ENCODE measurements at regions not wholly inside any gene's neighbourhood (a gene's known extent, or its start where the extent isn't known, plus 50 kb on each side); places are given as distances from the start of the nearest gene placed in this dataset.

GRCh38 chr14:84458881-84459280, 1071.1 kb upstream of the FLRT2 start:
- Histone ChIP-seq H3K4me3 (no peak overlapping the region), H3K27ac (no peak overlapping the region), H3K27me3 (no peaks in the 10 kb centered on the region), H3K36me3 (no peaks in the 10 kb centered on the region), H3K4me1 (no peaks in the 10 kb centered on the region), H3K9me3 (no peaks in the 10 kb centered on the region), H3K9ac (ENCODE audit: low read depth in 2 of 2, low read length in 2 of 2) (no peak overlapping the region)
- TF ChIP-seq CTCF (IDR thresholded peaks at IDR 0.05), result no peak
- intact Hi-C loops (cut with DNase I), result no loop called here
- no peak for DNase-seq

GRCh38 chr14:84465880-84466279, 1064.1 kb upstream of the FLRT2 start:
- H3K4me1 ChIP-seq, result no peaks in the 10 kb centered on the region
- TF ChIP-seq CTCF (IDR thresholded peaks at IDR 0.05), result no peak
- H3K27ac ChIP-seq, result no peak overlapping the region
- no peak for DNase-seq
- no peaks in the 10 kb centered on the region for H3K27me3 ChIP-seq
- H3K9ac ChIP-seq (ENCODE audit: low read depth in 2 of 2, low read length in 2 of 2), result no peak overlapping the region
- H3K4me3 ChIP-seq, result no peak overlapping the region
- intact Hi-C loops (cut with DNase I), result no loop called here
- no peaks in the 10 kb centered on the region for H3K9me3 ChIP-seq
- H3K36me3 ChIP-seq, result no peaks in the 10 kb centered on the region

- H3K9me3 ChIP-seq, result no peaks in the 10 kb centered on the region
- H3K4me3 ChIP-seq, result no peak overlapping the region
- H3K36me3 ChIP-seq, result no peaks in the 10 kb centered on the region
- H3K27ac ChIP-seq, result no peak overlapping the region
- H3K9ac ChIP-seq (ENCODE audit: low read depth in 2 of 2, low read length in 2 of 2), result no peak overlapping the region
- TF ChIP-seq CTCF (IDR thresholded peaks at IDR 0.05), result no peak
- DNase-seq, result no peak
- no peaks in the 10 kb centered on the region for H3K27me3 ChIP-seq
- intact Hi-C loops (cut with DNase I), result no loop called here
- no peaks in the 10 kb centered on the region for H3K4me1 ChIP-seq
These were observed 1061.8 kb upstream of the FLRT2 start for GRCh38 chr14:84468153-84468552.

GRCh38 chr14:84477996-84478395, 1051.9 kb upstream of the FLRT2 start:
- H3K27me3 ChIP-seq, result no peaks in the 10 kb centered on the region
- H3K36me3 ChIP-seq, result no peaks in the 10 kb centered on the region
- TF ChIP-seq CTCF (IDR thresholded peaks at IDR 0.05), result no peak
- no peak overlapping the region for H3K4me3 ChIP-seq
- no peak overlapping the region for H3K9ac ChIP-seq (ENCODE audit: low read depth in 2 of 2, low read length in 2 of 2)
- intact Hi-C loops (cut with DNase I), result no loop called here
- no peak overlapping the region for H3K27ac ChIP-seq
- H3K4me1 ChIP-seq, result no peaks in the 10 kb centered on the region
- H3K9me3 ChIP-seq, result no peaks in the 10 kb centered on the region
- no peak for DNase-seq

- no peaks in the 10 kb centered on the region for H3K9me3 ChIP-seq
- no peak overlapping the region for H3K9ac ChIP-seq (ENCODE audit: low read depth in 2 of 2, low read length in 2 of 2)
- H3K27me3 ChIP-seq, result no peaks in the 10 kb centered on the region
- H3K4me1 ChIP-seq, result no peaks in the 10 kb centered on the region
- intact Hi-C loops (cut with DNase I), result no loop called here
- no peak overlapping the region for H3K4me3 ChIP-seq
- TF ChIP-seq CTCF (IDR thresholded peaks at IDR 0.05), result no peak
- no peak overlapping the region for H3K27ac ChIP-seq
- H3K36me3 ChIP-seq, result no peaks in the 10 kb centered on the region
- DNase-seq, result no peak
These were observed 1047.5 kb upstream of the FLRT2 start for GRCh38 chr14:84482256-84483071.
